HCT116 (cell line): ENCODE measurements at regions not wholly inside any gene's neighbourhood (a gene's known extent, or its start where the extent isn't known, plus 50 kb on each side); places are given as distances from the start of the nearest gene placed in this dataset.

Experiments
- ATAC-seq: fragments of 200-7000 bp; cut with Tn5 transposase; 2 replicates; pipeline ENCODE4 v1.9.1; 2020; ENCODE audit warnings: mild to moderate bottlenecking, moderate library complexity
- BruUV-seq: library from RNA; stranded (reverse); fragments of 400-500 nt; replicated peaks from 2 replicates; lab custom pipeline; 2021; lab: Mats Ljungman, UMichigan
- CTCF ChIA-PET: fragments of 300-600 bp; sonication (Branson Sonifier 250); formaldehyde crosslinking; loops from one replicate; lab custom pipeline; 2021; ENCODE audit warnings: antibody characterized with exemption; lab: Charles Lee
- POLR2A ChIA-PET: fragments of 300-600, 350-600 bp; sonication (Branson Sonifier 250); formaldehyde crosslinking; loops from one replicate; lab custom pipeline; 2021; ENCODE audit warnings: antibody characterized with exemption; lab: Charles Lee
- RAD21 ChIA-PET, 2 experiments: fragments of 300-600 bp; sonication (Branson Sonifier 250); formaldehyde crosslinking; loops; one replicate each; lab custom pipeline; 2023; ENCODE audit warnings: low total read pairs in 2 of 2; ENCODE audit not compliant: uncharacterized antibody in 2 of 2, unreplicated experiment in 2 of 2, low non-redundant PET in 1 of 2; lab: Charles Lee
- DNase-seq: peaks from one replicate; pipeline ENCODE4 v3.0.0-alpha.2; 2010; ENCODE audit warnings: low read depth, low spot score
- H2AFZ ChIP-seq: fragments of 200-600 bp; shearing (Covaris generic), sonication (generic); 2 replicates; pipeline ENCODE4 v1.6.1; 2017; ENCODE audit warnings: low read depth, mixed run types, mixed read lengths, antibody characterized with exemption, low read length; ENCODE audit not compliant: poor library complexity, severe bottlenecking
- H3K27ac ChIP-seq: 2 replicates; pipeline ENCODE4 v1.5.1; 2012; ENCODE audit warnings: low read depth, low read length
- H3K27me3 ChIP-seq: fragments of 200-600 bp; sonication (generic); 2 replicates; pipeline ENCODE4 v1.6.1; 2016; ENCODE audit warnings: mixed run types, low read length, mixed read lengths; ENCODE audit not compliant: insufficient read depth
- H3K36me3 ChIP-seq, 2 experiments: fragments of 200-500 bp in 1 of 2; fragments of 200-600 bp in 1 of 2; sonication (Bioruptor generic) in 1 of 2; sonication (generic) in 1 of 2; 2 replicates each; pipeline versions ENCODE4 v1.5.1 to v1.6.1; 2014 to 2016; ENCODE audit warnings: low read length in 2 of 2, inconsistent platforms in 1 of 2, mixed read lengths in 1 of 2, mixed run types in 1 of 2; ENCODE audit not compliant: insufficient read depth in 2 of 2, control insufficient read depth in 1 of 2
- H3K4me1 ChIP-seq, 2 experiments: fragments of 200-600 bp in 1 of 2; sonication (generic) in 1 of 2; 2 replicates each; pipeline versions ENCODE4 v1.5.1 to v1.6.1; 2012 to 2017; ENCODE audit warnings: low read length in 2 of 2, inconsistent platforms in 1 of 2, mild to moderate bottlenecking in 1 of 2, mixed read lengths in 1 of 2, mixed run types in 1 of 2, moderate library complexity in 1 of 2; ENCODE audit not compliant: insufficient read depth in 2 of 2, control insufficient read depth in 1 of 2
- H3K4me2 ChIP-seq: fragments of 200-600 bp; sonication (generic); 2 replicates; pipeline ENCODE4 v1.6.1; 2017; ENCODE audit warnings: mixed run types, low read length, mixed read lengths
- H3K4me3 ChIP-seq, 2 experiments: fragments of 200-600 bp in 1 of 2; sonication (generic) in 1 of 2; replicated peaks in 1 of 2; 2 replicates each; pipeline ENCODE4 v1.5.1; 2011 to 2016; ENCODE audit warnings: low read length in 2 of 2, control low read depth in 1 of 2, low read depth in 1 of 2, mild to moderate bottlenecking in 1 of 2, mixed read lengths in 1 of 2, mixed run types in 1 of 2
- H3K79me2 ChIP-seq: fragments of 200-600 bp; sonication (generic); 2 replicates; pipeline ENCODE4 v1.6.1; 2017; ENCODE audit warnings: mild to moderate bottlenecking, mixed run types, low read length, moderate library complexity, mixed read lengths; ENCODE audit not compliant: insufficient read depth
- H3K9ac ChIP-seq: fragments of 200-600 bp; sonication (generic); 2 replicates; pipeline ENCODE4 v1.6.1; 2016; ENCODE audit warnings: low read length, mixed read lengths
- H3K9me2 ChIP-seq: fragments of 200-600 bp; sonication (generic), shearing (Covaris generic); 2 replicates; pipeline ENCODE4 v1.6.1; 2017; ENCODE audit warnings: mixed run types, mild to moderate bottlenecking, moderate library complexity; ENCODE audit not compliant: insufficient read depth
- H3K9me3 ChIP-seq, 2 experiments: fragments of 200-500 bp in 1 of 2; fragments of 200-600 bp in 1 of 2; sonication (Bioruptor generic) in 1 of 2; sonication (generic) in 1 of 2; 2 replicates each; pipeline ENCODE4 v1.6.1; 2014 to 2017; ENCODE audit warnings: low read length in 2 of 2, mixed read lengths in 2 of 2, inconsistent platforms in 1 of 2, low read depth in 1 of 2, mild to moderate bottlenecking in 1 of 2, mixed run types in 1 of 2, moderate library complexity in 1 of 2; ENCODE audit not compliant: control insufficient read depth in 1 of 2, insufficient read depth in 1 of 2
- H4K20me1 ChIP-seq: fragments of 200-600 bp; sonication (generic), shearing (Covaris generic); 2 replicates; pipeline ENCODE4 v1.6.1; 2017; ENCODE audit warnings: mixed run types, mild to moderate bottlenecking, moderate library complexity; ENCODE audit not compliant: insufficient read depth
- CBX3 ChIP-seq: IDR thresholded peaks from 2 replicates; pipeline ENCODE4 v1.6.1; 2012; ENCODE audit warnings: low read depth
- CEBPB ChIP-seq: IDR thresholded peaks from 2 replicates; pipeline ENCODE4 v1.6.1; 2012; ENCODE audit warnings: low read depth
- EGR1 ChIP-seq: IDR thresholded peaks from 2 replicates; pipeline ENCODE4 v1.6.1; 2012; ENCODE audit warnings: low read depth
- EZH2phosphoT487 ChIP-seq: fragments of 200-600 bp; IDR thresholded peaks from 2 replicates; pipeline ENCODE4 v1.6.1; 2018; ENCODE audit warnings: antibody characterized with exemption, borderline replicate concordance
- POLR2A ChIP-seq: IDR thresholded peaks from 2 replicates; pipeline ENCODE4 v1.7.0; 2011; ENCODE audit warnings: borderline replicate concordance; ENCODE audit not compliant: insufficient read depth, insufficient read length; ENCODE audit errors: extremely low read depth
- POLR2AphosphoS5 ChIP-seq: IDR thresholded peaks from 2 replicates; pipeline ENCODE4 v1.6.1; 2011; ENCODE audit warnings: mild to moderate bottlenecking, low read depth, low read length, moderate library complexity
- SIN3A ChIP-seq: IDR thresholded peaks from 2 replicates; pipeline ENCODE4 v1.6.1; 2012; ENCODE audit warnings: low read depth
- TCF7L2 ChIP-seq: IDR thresholded peaks from 2 replicates; pipeline ENCODE4 v1.7.0; 2011; ENCODE audit warnings: borderline replicate concordance, inconsistent platforms; ENCODE audit not compliant: insufficient read depth, insufficient read length; ENCODE audit errors: extremely low read depth
- ZNF274 ChIP-seq: fragments of 200-500 bp; sonication (Bioruptor generic); IDR thresholded peaks from 2 replicates; pipeline ENCODE4 v1.6.1; 2014; ENCODE audit warnings: mild to moderate bottlenecking, low read depth, low read length, inconsistent platforms
- intact Hi-C: fragments of 100-400 bp; cut with micrococcal nuclease; formaldehyde crosslinking; loops from 2 replicates; pipeline ENCODE4 v1.10.0; 2022
- TF ChIP-seq, protein P1 (sequence below): IDR thresholded peaks from 2 replicates; pipeline ENCODE4 v1.6.1; 2012
- TF ChIP-seq, protein P2 (sequence below): IDR thresholded peaks from 2 replicates; pipeline ENCODE4 v1.6.1; 2012; ENCODE audit warnings: low read depth

DNA sequence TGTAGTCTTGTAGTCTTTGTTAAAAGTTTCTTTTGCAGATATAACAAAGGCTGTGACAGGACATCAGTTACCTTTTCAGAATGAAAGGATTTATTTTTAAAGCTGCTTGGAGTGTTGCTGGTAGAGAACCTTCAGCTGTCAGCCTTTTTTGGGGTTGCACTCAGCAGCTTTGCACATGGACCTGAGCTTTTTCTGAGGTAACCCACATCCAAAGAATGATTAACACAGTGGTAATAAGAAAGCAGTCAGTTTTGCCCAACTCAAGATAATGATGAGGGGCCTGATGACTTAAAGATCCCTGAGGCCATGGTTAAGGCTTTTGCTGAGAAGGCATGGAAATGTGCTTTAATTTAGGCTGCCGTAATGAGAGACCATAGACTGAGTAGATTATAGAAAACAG is 1042.7 kb downstream of the PLOD2 start:
- intact Hi-C loops = no loop called here
- ATAC-seq = no peak
- no peak overlapping the region for H3K27ac ChIP-seq
- TF ChIP-seq TCF7L2 (no peak), CEBPB (no peak), SIN3A (no peak), POLR2AphosphoS5 (no peak), EGR1 (no peak), CBX3 (no peak), ZNF274 (no peak), EZH2phosphoT487 (no peak), POLR2A (no peak)
- TF ChIP-seq, protein P1, sequence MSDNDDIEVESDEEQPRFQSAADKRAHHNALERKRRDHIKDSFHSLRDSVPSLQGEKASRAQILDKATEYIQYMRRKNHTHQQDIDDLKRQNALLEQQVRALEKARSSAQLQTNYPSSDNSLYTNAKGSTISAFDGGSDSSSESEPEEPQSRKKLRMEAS = no peak
- TF ChIP-seq, protein P2, sequence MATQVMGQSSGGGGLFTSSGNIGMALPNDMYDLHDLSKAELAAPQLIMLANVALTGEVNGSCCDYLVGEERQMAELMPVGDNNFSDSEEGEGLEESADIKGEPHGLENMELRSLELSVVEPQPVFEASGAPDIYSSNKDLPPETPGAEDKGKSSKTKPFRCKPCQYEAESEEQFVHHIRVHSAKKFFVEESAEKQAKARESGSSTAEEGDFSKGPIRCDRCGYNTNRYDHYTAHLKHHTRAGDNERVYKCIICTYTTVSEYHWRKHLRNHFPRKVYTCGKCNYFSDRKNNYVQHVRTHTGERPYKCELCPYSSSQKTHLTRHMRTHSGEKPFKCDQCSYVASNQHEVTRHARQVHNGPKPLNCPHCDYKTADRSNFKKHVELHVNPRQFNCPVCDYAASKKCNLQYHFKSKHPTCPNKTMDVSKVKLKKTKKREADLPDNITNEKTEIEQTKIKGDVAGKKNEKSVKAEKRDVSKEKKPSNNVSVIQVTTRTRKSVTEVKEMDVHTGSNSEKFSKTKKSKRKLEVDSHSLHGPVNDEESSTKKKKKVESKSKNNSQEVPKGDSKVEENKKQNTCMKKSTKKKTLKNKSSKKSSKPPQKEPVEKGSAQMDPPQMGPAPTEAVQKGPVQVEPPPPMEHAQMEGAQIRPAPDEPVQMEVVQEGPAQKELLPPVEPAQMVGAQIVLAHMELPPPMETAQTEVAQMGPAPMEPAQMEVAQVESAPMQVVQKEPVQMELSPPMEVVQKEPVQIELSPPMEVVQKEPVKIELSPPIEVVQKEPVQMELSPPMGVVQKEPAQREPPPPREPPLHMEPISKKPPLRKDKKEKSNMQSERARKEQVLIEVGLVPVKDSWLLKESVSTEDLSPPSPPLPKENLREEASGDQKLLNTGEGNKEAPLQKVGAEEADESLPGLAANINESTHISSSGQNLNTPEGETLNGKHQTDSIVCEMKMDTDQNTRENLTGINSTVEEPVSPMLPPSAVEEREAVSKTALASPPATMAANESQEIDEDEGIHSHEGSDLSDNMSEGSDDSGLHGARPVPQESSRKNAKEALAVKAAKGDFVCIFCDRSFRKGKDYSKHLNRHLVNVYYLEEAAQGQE = no peak
- TF ChIP-seq, all 23 proteins: peak for 0
- no peak for DNase-seq
- no peaks in the 10 kb centered on the region for H3K9me3 ChIP-seq
- CTCF ChIA-PET = no interaction called here
- POLR2A ChIA-PET = no interaction called here
- H3K4me2 ChIP-seq = no peak overlapping the region
- no peaks in the 10 kb centered on the region for H3K4me1 ChIP-seq
- H3K9me2 ChIP-seq = no peaks in the 10 kb centered on the region
- H3K79me2 ChIP-seq = no peaks in the 10 kb centered on the region
- RAD21 ChIA-PET = no interaction called here
- no peaks in the 10 kb centered on the region for H3K36me3 ChIP-seq
- H3K4me3 ChIP-seq = no peak overlapping the region
- H3K27me3 ChIP-seq = no peaks in the 10 kb centered on the region
- no peak overlapping the region for H3K9ac ChIP-seq
- H2AFZ ChIP-seq = no peak overlapping the region
- no TSS peak for BruUV-seq
- no peaks in the 10 kb centered on the region for H4K20me1 ChIP-seq
